ENCODE measurements at regions not wholly inside any gene's neighbourhood (a gene's known extent, or its start where the extent isn't known, plus 50 kb on each side); places are given as distances from the start of the nearest gene placed in this dataset.
"Not testable (repeated sequence)": the region's sequence is repeated elsewhere in the genome, so short reads cannot be mapped to it uniquely, and the experiment has no call there.

- not testable (repeated sequence) for TF ChIP-seq CTCF (IDR thresholded peaks at IDR 0.05; ENCODE audit: low read depth, low read length); POLR2A (IDR thresholded peaks at IDR 0.05; ENCODE audit: extremely low read depth, insufficient read length); MAX (IDR thresholded peaks at IDR 0.05; ENCODE audit: low read depth, low read length); MYC (IDR thresholded peaks at IDR 0.05; ENCODE audit: low read depth, low read length)
Measured at GRCh38 chr6:154321-155092, 137.8 kb upstream of the DUSP22 start.
